ENCODE measurements at regions not wholly inside any gene's neighbourhood (a gene's known extent, or its start where the extent isn't known, plus 50 kb on each side); places are given as distances from the start of the nearest gene placed in this dataset.

DNA sequence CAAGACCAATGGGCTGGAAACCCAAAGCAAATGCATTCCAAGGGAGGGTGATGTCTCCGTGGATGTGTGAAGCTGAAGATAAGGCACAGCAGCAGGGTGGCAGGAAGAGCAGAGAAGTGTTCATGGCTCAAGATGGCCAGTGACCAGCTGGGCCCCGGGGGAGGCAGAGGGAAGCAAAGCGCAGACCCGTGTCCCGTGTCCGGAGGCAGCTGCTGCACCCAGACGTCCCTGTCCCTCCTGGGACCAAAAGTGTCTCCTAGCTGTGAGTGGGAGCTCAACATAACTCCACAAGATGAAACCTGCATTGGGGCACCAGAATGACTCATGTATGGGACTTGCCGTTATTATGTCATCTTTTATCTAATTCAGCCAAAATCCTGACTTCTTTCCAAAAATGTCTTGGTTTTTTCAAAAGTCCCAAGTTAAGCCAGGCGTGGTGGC lies 118.2 kb downstream of the RIPK4 start (continued):
- TF ChIP-seq, protein P1, sequence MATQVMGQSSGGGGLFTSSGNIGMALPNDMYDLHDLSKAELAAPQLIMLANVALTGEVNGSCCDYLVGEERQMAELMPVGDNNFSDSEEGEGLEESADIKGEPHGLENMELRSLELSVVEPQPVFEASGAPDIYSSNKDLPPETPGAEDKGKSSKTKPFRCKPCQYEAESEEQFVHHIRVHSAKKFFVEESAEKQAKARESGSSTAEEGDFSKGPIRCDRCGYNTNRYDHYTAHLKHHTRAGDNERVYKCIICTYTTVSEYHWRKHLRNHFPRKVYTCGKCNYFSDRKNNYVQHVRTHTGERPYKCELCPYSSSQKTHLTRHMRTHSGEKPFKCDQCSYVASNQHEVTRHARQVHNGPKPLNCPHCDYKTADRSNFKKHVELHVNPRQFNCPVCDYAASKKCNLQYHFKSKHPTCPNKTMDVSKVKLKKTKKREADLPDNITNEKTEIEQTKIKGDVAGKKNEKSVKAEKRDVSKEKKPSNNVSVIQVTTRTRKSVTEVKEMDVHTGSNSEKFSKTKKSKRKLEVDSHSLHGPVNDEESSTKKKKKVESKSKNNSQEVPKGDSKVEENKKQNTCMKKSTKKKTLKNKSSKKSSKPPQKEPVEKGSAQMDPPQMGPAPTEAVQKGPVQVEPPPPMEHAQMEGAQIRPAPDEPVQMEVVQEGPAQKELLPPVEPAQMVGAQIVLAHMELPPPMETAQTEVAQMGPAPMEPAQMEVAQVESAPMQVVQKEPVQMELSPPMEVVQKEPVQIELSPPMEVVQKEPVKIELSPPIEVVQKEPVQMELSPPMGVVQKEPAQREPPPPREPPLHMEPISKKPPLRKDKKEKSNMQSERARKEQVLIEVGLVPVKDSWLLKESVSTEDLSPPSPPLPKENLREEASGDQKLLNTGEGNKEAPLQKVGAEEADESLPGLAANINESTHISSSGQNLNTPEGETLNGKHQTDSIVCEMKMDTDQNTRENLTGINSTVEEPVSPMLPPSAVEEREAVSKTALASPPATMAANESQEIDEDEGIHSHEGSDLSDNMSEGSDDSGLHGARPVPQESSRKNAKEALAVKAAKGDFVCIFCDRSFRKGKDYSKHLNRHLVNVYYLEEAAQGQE (IDR thresholded peaks at IDR 0.05; ENCODE audit: low read depth, low read length) = no peak
- TF ChIP-seq RAD21 (IDR thresholded peaks at IDR 0.05; ENCODE audit: low read length) (no peak), FOXM1 (IDR thresholded peaks at IDR 0.05; ENCODE audit: low read depth) (no peak), TAF1 (IDR thresholded peaks at IDR 0.05; ENCODE audit: borderline replicate concordance, low read depth, low read length) (no peak), FOXJ3 (CRISPR knock-in tag; IDR thresholded peaks at IDR 0.05) (no peak), RXRA (IDR thresholded peaks at IDR 0.05; ENCODE audit: borderline replicate concordance, low read depth) (0 out of 2 replicates have a peak, but pooled peaks have one; percentile 14), EZH2phosphoT487 (IDR thresholded peaks at IDR 0.05; ENCODE audit: borderline replicate concordance, low read depth) (no peak), GATA2 (CRISPR knock-in tag; IDR thresholded peaks at IDR 0.05) (no peak), CHD2 (IDR thresholded peaks at IDR 0.05; ENCODE audit: low read length, partially characterized antibody) (no peak), GABPA (IDR thresholded peaks at IDR 0.05; ENCODE audit: low read depth) (no peak), NRF1 (IDR thresholded peaks at IDR 0.05; ENCODE audit: low read depth, low read length) (no peak), JUND (IDR thresholded peaks at IDR 0.05) (peak; percentile 82), TCF12 (IDR thresholded peaks at IDR 0.05) (peak; percentile 66), EP300 (IDR thresholded peaks at IDR 0.05; ENCODE audit: borderline replicate concordance in 1 of 2, low read depth in 1 of 2, low read length in 1 of 2) (peak in 1 of 2 experiments; percentile 63; a peak in 1 of 4 replicates), MXI1 (IDR thresholded peaks at IDR 0.05; ENCODE audit: low read depth, low read length) (no peak), RCOR1 (IDR thresholded peaks at IDR 0.05; ENCODE audit: low read length) (no peak), NFIC (IDR thresholded peaks at IDR 0.05; ENCODE audit: borderline replicate concordance) (peak; percentile 71)
- TF ChIP-seq, protein P2, sequence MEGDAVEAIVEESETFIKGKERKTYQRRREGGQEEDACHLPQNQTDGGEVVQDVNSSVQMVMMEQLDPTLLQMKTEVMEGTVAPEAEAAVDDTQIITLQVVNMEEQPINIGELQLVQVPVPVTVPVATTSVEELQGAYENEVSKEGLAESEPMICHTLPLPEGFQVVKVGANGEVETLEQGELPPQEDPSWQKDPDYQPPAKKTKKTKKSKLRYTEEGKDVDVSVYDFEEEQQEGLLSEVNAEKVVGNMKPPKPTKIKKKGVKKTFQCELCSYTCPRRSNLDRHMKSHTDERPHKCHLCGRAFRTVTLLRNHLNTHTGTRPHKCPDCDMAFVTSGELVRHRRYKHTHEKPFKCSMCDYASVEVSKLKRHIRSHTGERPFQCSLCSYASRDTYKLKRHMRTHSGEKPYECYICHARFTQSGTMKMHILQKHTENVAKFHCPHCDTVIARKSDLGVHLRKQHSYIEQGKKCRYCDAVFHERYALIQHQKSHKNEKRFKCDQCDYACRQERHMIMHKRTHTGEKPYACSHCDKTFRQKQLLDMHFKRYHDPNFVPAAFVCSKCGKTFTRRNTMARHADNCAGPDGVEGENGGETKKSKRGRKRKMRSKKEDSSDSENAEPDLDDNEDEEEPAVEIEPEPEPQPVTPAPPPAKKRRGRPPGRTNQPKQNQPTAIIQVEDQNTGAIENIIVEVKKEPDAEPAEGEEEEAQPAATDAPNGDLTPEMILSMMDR (IDR thresholded peaks at IDR 0.05) = no peak

All from SK-N-SH (cell line).